Transverse colon (tissue), 4 donors: ENCODE measurements at regions not wholly inside any gene's neighbourhood (a gene's known extent, or its start where the extent isn't known, plus 50 kb on each side); places are given as distances from the start of the nearest gene placed in this dataset.

Experiments
- DNase-seq: peaks from one replicate; pipeline ENCODE4 v3.0.0-alpha.2; 2019
- H3K27ac ChIP-seq, 4 donors: fragments of 200-600 bp; sonication (generic); 2 replicates each; pipeline ENCODE4 v1.5.1; 2016 to 2018; ENCODE audit warnings: inconsistent platforms in 4 of 4
- H3K27me3 ChIP-seq: fragments of 200-600 bp; sonication (generic); 2 replicates; pipeline ENCODE4 v1.5.1; 2017; ENCODE audit warnings: inconsistent platforms
- H3K36me3 ChIP-seq, 4 donors: fragments of 200-600 bp; sonication (generic); 2 replicates each; pipeline ENCODE4 v1.5.1; 2017 to 2019; ENCODE audit warnings: inconsistent platforms in 4 of 4
- H3K4me1 ChIP-seq, 4 donors: fragments of 200-600 bp; sonication (generic); 2 replicates each; pipeline ENCODE4 v1.5.1; 2017 to 2020; ENCODE audit warnings: inconsistent platforms in 4 of 4
- H3K4me3 ChIP-seq, 4 donors: fragments of 200-600 bp; sonication (generic); 1 replicate in 1 of 4; 2 replicates in 3 of 4; pipeline versions ENCODE4 v1.5.1 to v1.6.1; 2017 to 2019; ENCODE audit warnings: inconsistent platforms in 4 of 4
- H3K9me3 ChIP-seq, 2 donors: fragments of 200-600 bp; sonication (generic); 2 replicates each; pipeline ENCODE4 v1.5.1; 2017 to 2019; ENCODE audit warnings: inconsistent platforms in 2 of 2
- EP300 ChIP-seq: sonication (generic); formaldehyde crosslinking; IDR thresholded peaks from one replicate; pipeline ENCODE4 v1.6.1; 2017; ENCODE audit warnings: antibody characterized with exemption, low read depth
- POLR2A ChIP-seq: fragments of 450-650 bp; IDR thresholded peaks from one replicate; pipeline ENCODE4 v1.6.1; 2016; ENCODE audit warnings: antibody characterized with exemption, mild to moderate bottlenecking, moderate library complexity
- POLR2AphosphoS5 ChIP-seq, 3 donors: sonication (generic); formaldehyde crosslinking; IDR thresholded peaks; one replicate each; pipeline ENCODE4 v1.6.1; 2016; ENCODE audit warnings: antibody characterized with exemption in 3 of 3
- WGBS, 2 donors: methylation state at CpG; one replicate each; pipeline ENCODE4 v1.1.5; 2018; ENCODE audit warnings: low coverage in 1 of 2; 5-methylcytosine and 5-hydroxymethylcytosine counted together
- in situ Hi-C, 4 donors: fragments of 200-750 bp; cut with MboI; loops; one replicate each; pipeline versions ENCODE4 v1.15.0 to v1.15.1; 2017; ENCODE audit warnings: low sequenced_read_pairs in 3 of 4, low pct_ligation_motif_present in 1 of 4, low pct_unique_long_range_greater_than_20kb in 1 of 4
- intact Hi-C: fragments of 100-400 bp; cut with DNase I; formaldehyde crosslinking; loops from one replicate; pipeline ENCODE4 v1.15.1; 2023; ENCODE audit warnings: low total_unique reads
- TF ChIP-seq, protein P1 (sequence below), 5 experiments: fragments of 200-600 bp in 3 of 5; fragments of 450-650 bp in 2 of 5; sonication (generic) in 3 of 5; IDR thresholded peaks; 1 replicate in 2 of 5; 2 replicates in 3 of 5; pipeline ENCODE4 v1.5.1; 2016 to 2017; ENCODE audit warnings: antibody characterized with exemption in 5 of 5, inconsistent platforms in 3 of 5, mild to moderate bottlenecking in 2 of 5, moderate library complexity in 1 of 5

DNA sequence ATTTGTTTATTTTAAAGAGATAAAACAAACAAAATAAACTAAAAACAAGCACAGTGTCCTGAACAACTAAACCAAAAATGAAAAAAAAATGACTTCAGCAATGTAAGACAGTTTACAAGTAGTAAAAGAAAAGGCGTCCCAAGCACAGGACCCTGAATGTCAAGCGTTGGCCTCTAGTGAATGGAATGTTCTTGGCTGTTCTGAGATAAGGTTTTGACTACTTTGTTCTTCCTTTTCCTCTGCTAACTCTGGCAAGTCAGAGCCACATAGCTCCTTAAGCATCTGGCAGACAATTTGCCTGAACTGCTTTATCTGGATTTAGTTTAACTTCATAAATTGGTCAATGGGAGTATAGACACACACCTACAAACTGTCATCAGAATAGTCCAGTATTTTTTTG, 655.2 kb downstream of the ANXA1 start:
- DNase-seq = no peak
- Histone ChIP-seq H3K36me3 (no peaks in the 10 kb centered on the region), H3K27ac (no peak overlapping the region), H3K4me3 (no peak overlapping the region), H3K9me3 (no peaks in the 10 kb centered on the region), H3K27me3 (no peaks in the 10 kb centered on the region), H3K4me1 (no peaks in the 10 kb centered on the region)
- 75 to 78% methylated on average over 2 of the region's 2 CpGs for WGBS, 2 donors
- in situ Hi-C loops (no loop called here), intact Hi-C loops (no loop called here)
- TF ChIP-seq EP300 (no peak), POLR2AphosphoS5 (IDR thresholded peaks at IDR 0.05) (no peak), POLR2A (no peak)
- TF ChIP-seq, protein P1, sequence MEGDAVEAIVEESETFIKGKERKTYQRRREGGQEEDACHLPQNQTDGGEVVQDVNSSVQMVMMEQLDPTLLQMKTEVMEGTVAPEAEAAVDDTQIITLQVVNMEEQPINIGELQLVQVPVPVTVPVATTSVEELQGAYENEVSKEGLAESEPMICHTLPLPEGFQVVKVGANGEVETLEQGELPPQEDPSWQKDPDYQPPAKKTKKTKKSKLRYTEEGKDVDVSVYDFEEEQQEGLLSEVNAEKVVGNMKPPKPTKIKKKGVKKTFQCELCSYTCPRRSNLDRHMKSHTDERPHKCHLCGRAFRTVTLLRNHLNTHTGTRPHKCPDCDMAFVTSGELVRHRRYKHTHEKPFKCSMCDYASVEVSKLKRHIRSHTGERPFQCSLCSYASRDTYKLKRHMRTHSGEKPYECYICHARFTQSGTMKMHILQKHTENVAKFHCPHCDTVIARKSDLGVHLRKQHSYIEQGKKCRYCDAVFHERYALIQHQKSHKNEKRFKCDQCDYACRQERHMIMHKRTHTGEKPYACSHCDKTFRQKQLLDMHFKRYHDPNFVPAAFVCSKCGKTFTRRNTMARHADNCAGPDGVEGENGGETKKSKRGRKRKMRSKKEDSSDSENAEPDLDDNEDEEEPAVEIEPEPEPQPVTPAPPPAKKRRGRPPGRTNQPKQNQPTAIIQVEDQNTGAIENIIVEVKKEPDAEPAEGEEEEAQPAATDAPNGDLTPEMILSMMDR (IDR thresholded peaks at IDR 0.05) = no peak

DNA sequence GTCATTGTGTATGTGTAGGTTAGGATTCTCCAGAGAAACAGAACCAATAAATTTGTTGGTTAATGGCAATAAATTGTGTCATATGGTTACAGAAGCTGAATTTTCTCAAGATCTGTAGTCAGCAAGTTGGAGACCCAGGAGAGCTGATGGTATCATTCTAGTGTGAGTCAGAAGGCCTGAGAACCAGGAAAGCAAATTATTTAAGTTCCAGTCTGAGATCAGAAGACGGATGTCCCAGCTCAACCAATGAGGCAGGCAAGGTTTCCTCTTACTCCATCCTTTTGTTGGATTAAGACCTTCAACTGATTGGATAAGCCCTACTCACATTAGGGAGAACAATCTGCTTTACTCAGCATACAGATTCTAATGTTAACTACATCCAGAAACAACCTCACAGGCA, 656.3 kb downstream of the ANXA1 start:
- H3K4me3 ChIP-seq = no peak overlapping the region
- WGBS, 2 donors = 67% methylated on average over 1 of the region's 1 CpG; no CpG with 5 or more reads in 1 of the 2 donors
- TF ChIP-seq, protein P1 (IDR thresholded peaks at IDR 0.05) = no peak
- TF ChIP-seq POLR2AphosphoS5 (IDR thresholded peaks at IDR 0.05) (no peak), POLR2A (no peak)
- no peaks in the 10 kb centered on the region for H3K27me3 ChIP-seq
- no peaks in the 10 kb centered on the region for H3K36me3 ChIP-seq
- no peak overlapping the region for H3K27ac ChIP-seq
- H3K4me1 ChIP-seq = no peaks in the 10 kb centered on the region
- no peak for DNase-seq
- intact Hi-C loops = no loop called here
- in situ Hi-C loops = no loop called here
- no peaks in the 10 kb centered on the region for H3K9me3 ChIP-seq

GRCh38 chr9:73810585-73811215, 659.0 kb downstream of the ANXA1 start:
- Histone ChIP-seq H3K4me1 (no peaks in the 10 kb centered on the region), H3K4me3 (no peak overlapping the region), H3K36me3 (no peaks in the 10 kb centered on the region), H3K27ac (no peak overlapping the region), H3K9me3 (no peaks in the 10 kb centered on the region), H3K27me3 (no peaks in the 10 kb centered on the region)
- intact Hi-C loops (no loop called here), in situ Hi-C loops (no loop called here)
- no peak for DNase-seq
- 41 to 46% methylated on average over 3 of the region's 3 CpGs for WGBS, 2 donors
- TF ChIP-seq, protein P1 (IDR thresholded peaks at IDR 0.05) = no peak
- TF ChIP-seq EP300 (no peak), POLR2AphosphoS5 (IDR thresholded peaks at IDR 0.05) (no peak), POLR2A (no peak)

- Histone ChIP-seq H3K4me3 (no peak overlapping the region), H3K27ac (no peak overlapping the region), H3K27me3 (no peaks in the 10 kb centered on the region), H3K9me3 (no peaks in the 10 kb centered on the region), H3K36me3 (no peaks in the 10 kb centered on the region), H3K4me1 (no peaks in the 10 kb centered on the region)
- DNase-seq = no peak
- WGBS, 2 donors = 76 to 77% methylated on average over 2 of the region's 2 CpGs
- intact Hi-C loops = no loop called here
- in situ Hi-C loops = no loop called here
- no peak for TF ChIP-seq EP300
- TF ChIP-seq POLR2A = no peak
- TF ChIP-seq POLR2AphosphoS5 (IDR thresholded peaks at IDR 0.05) = no peak
- TF ChIP-seq, protein P1 (IDR thresholded peaks at IDR 0.05) = no peak
Measured at GRCh38 chr9:73813546-73813945, 661.9 kb downstream of the ANXA1 start.
